ENCODE measurements at regions not wholly inside any gene's neighbourhood (a gene's known extent, or its start where the extent isn't known, plus 50 kb on each side); places are given as distances from the start of the nearest gene placed in this dataset.

DNA sequence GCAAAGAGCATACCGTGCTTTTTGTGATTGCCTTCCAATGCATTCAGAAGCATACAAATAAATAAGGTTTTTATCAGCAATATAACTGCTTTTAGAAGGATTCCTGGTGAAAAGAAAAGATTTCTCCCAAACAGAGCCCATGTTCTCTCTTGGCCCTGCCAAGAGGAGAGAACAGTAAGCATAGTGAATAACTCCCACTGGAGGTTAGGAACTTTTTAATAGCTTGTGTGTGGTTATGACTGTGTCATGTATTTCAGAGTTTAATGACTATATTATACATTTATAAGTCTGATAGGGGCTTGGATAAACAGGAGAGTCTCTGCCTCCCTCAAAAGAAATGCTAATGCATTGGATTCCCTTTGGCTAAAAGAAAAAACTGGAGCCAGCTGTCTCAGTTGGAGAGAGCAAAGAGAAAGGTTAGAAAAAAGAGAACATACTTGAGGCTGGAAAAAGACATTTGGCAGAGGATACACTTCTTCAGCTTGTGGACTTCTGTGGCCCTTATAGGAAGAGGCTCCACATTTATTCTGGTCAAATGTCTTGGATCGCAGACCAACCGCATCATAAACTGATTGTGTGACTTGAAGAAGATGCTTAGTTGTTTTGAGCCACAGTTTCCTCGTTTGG lies 63.0 kb upstream of the SPRED2 start:
- Histone ChIP-seq H3K9ac (ENCODE audit: low read depth, low read length, poor library complexity, severe bottlenecking) (no peak overlapping the region), H3F3A (ENCODE audit: low read depth) (no peaks in the 10 kb centered on the region), H3K27me3 (ENCODE audit: insufficient read depth, low read length, poor library complexity, severe bottlenecking) (no peaks in the 10 kb centered on the region), H3K4me3 (ENCODE audit: low read length, poor library complexity, severe bottlenecking) (no peak overlapping the region), H4K20me1 (ENCODE audit: insufficient read depth, low read length, poor library complexity, severe bottlenecking) (no peaks in the 10 kb centered on the region), H3K9me3 (ENCODE audit: insufficient read depth, low read depth, low read length) (no peaks in the 10 kb centered on the region), H3K4me1 (ENCODE audit: insufficient read depth, low read length, poor library complexity, severe bottlenecking) (no peaks in the 10 kb centered on the region), H2AFZ (ENCODE audit: low read length) (no peak overlapping the region), H3K36me3 (ENCODE audit: insufficient read depth, low read length) (no peaks in the 10 kb centered on the region), H3K79me2 (ENCODE audit: insufficient read depth, low read length) (no peaks in the 10 kb centered on the region), H3K9me2 (replicated peaks; ENCODE audit: low read depth, low read length) (0 out of 2 replicates have a peak, but pooled peaks cover 5% of the 10 kb centered on the region), H3K4me2 (ENCODE audit: low read depth, low read length, poor library complexity, severe bottlenecking) (no peak overlapping the region)
- TF ChIP-seq, protein P1, sequence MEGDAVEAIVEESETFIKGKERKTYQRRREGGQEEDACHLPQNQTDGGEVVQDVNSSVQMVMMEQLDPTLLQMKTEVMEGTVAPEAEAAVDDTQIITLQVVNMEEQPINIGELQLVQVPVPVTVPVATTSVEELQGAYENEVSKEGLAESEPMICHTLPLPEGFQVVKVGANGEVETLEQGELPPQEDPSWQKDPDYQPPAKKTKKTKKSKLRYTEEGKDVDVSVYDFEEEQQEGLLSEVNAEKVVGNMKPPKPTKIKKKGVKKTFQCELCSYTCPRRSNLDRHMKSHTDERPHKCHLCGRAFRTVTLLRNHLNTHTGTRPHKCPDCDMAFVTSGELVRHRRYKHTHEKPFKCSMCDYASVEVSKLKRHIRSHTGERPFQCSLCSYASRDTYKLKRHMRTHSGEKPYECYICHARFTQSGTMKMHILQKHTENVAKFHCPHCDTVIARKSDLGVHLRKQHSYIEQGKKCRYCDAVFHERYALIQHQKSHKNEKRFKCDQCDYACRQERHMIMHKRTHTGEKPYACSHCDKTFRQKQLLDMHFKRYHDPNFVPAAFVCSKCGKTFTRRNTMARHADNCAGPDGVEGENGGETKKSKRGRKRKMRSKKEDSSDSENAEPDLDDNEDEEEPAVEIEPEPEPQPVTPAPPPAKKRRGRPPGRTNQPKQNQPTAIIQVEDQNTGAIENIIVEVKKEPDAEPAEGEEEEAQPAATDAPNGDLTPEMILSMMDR (conservative IDR thresholded peaks at IDR 0.05; ENCODE audit: low read length): no peak
- TF ChIP-seq EZH2phosphoT487 (IDR thresholded peaks at IDR 0.05; ENCODE audit: borderline replicate concordance): no peak

DNA sequence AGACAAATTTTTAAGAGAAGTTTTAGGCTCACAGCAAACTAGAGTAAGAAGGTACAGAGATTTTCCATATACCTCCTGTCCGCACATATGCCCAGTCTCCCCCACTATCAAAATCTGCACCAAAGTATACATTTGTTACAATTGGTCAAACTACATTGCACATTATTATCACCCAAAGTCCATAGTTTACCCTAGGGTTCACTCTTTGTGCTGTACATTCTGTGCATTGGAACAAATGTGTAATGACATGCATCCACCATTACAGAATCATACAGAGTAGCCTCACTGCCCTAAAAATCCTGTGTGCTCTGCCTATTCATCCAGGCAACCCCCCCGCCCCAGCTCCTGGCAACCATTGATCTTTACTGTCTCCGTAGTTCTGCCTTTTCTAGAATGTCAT lies 61.7 kb upstream of the SPRED2 start:
- H3K27me3 ChIP-seq (ENCODE audit: insufficient read depth, low read length, poor library complexity, severe bottlenecking): no peaks in the 10 kb centered on the region
- H3K79me2 ChIP-seq (ENCODE audit: insufficient read depth, low read length): no peaks in the 10 kb centered on the region
- no peak overlapping the region for H2AFZ ChIP-seq (ENCODE audit: low read length)
- no peaks in the 10 kb centered on the region for H3K4me1 ChIP-seq (ENCODE audit: insufficient read depth, low read length, poor library complexity, severe bottlenecking)
- no peaks in the 10 kb centered on the region for H3F3A ChIP-seq (ENCODE audit: low read depth)
- no peak for TF ChIP-seq EZH2phosphoT487 (IDR thresholded peaks at IDR 0.05; ENCODE audit: borderline replicate concordance)
- TF ChIP-seq, protein P1 (conservative IDR thresholded peaks at IDR 0.05; ENCODE audit: low read length): no peak
- no peak overlapping the region for H3K4me3 ChIP-seq (ENCODE audit: low read length, poor library complexity, severe bottlenecking)
- no peaks in the 10 kb centered on the region for H4K20me1 ChIP-seq (ENCODE audit: insufficient read depth, low read length, poor library complexity, severe bottlenecking)
- no peak overlapping the region for H3K9ac ChIP-seq (ENCODE audit: low read depth, low read length, poor library complexity, severe bottlenecking)
- H3K9me2 ChIP-seq (replicated peaks; ENCODE audit: low read depth, low read length): 0 out of 2 replicates have a peak, but pooled peaks cover 5% of the 10 kb centered on the region
- no peak overlapping the region for H3K4me2 ChIP-seq (ENCODE audit: low read depth, low read length, poor library complexity, severe bottlenecking)
- H3K36me3 ChIP-seq (ENCODE audit: insufficient read depth, low read length): no peaks in the 10 kb centered on the region
- no peaks in the 10 kb centered on the region for H3K9me3 ChIP-seq (ENCODE audit: insufficient read depth, low read depth, low read length)

DNA sequence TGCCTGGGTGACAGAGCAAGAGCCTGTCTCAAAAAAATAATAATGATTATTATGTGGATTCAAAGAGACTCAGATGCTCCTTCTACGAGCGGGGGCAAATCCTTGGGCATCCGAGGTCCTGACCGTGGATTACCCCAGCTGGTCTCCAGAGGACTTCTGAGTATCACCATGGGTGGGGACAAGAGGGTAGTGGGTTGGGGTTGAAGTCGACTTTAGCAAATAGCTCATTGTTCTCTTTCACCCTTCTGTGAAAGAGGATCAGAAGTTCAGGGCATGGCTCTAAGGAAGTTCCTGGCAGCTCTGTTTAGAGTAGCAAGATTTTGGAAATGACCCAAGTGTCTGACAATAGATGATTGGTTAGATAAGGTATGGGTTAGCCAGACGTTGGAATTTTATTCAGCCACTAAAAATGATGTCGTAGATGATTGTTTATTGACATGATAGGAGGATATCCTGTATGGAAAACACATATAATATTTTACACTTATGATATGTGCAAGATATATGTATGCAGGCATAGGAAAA lies 59.0 kb upstream of the SPRED2 start:
- Histone ChIP-seq H3K27me3 (ENCODE audit: insufficient read depth, low read length, poor library complexity, severe bottlenecking) (no peaks in the 10 kb centered on the region), H2AFZ (ENCODE audit: low read length) (no peak overlapping the region), H3K4me2 (ENCODE audit: low read depth, low read length, poor library complexity, severe bottlenecking) (no peak overlapping the region), H3F3A (ENCODE audit: low read depth) (no peaks in the 10 kb centered on the region), H3K79me2 (ENCODE audit: insufficient read depth, low read length) (no peaks in the 10 kb centered on the region), H3K4me3 (ENCODE audit: low read length, poor library complexity, severe bottlenecking) (no peak overlapping the region), H3K9me2 (replicated peaks; ENCODE audit: low read depth, low read length) (0 out of 2 replicates have a peak, but pooled peaks cover 5% of the 10 kb centered on the region), H4K20me1 (ENCODE audit: insufficient read depth, low read length, poor library complexity, severe bottlenecking) (no peaks in the 10 kb centered on the region), H3K36me3 (ENCODE audit: insufficient read depth, low read length) (no peaks in the 10 kb centered on the region), H3K4me1 (ENCODE audit: insufficient read depth, low read length, poor library complexity, severe bottlenecking) (no peaks in the 10 kb centered on the region), H3K9me3 (ENCODE audit: insufficient read depth, low read depth, low read length) (no peaks in the 10 kb centered on the region), H3K9ac (ENCODE audit: low read depth, low read length, poor library complexity, severe bottlenecking) (no peak overlapping the region)
- TF ChIP-seq EZH2phosphoT487 (IDR thresholded peaks at IDR 0.05; ENCODE audit: borderline replicate concordance): no peak
- TF ChIP-seq, protein P1 (conservative IDR thresholded peaks at IDR 0.05; ENCODE audit: low read length): no peak

Measured in Loucy (cell line).